Ascending aorta (tissue), 2 donors: ENCODE measurements at regions not wholly inside any gene's neighbourhood (a gene's known extent, or its start where the extent isn't known, plus 50 kb on each side); places are given as distances from the start of the nearest gene placed in this dataset.

Experiments
- DNase-seq, 2 donors: peaks; one replicate each; pipeline ENCODE4 v3.0.0-alpha.2; 2019; ENCODE audit warnings: low spot score in 2 of 2
- H3K27ac ChIP-seq, 2 donors: fragments of 200-600 bp; sonication (generic); one replicate each; pipeline ENCODE4 v1.5.1; 2016 to 2017; ENCODE audit warnings: mild to moderate bottlenecking in 1 of 2
- H3K27me3 ChIP-seq: fragments of 200-600 bp; sonication (generic); one replicate; pipeline ENCODE4 v1.5.1; 2017
- H3K36me3 ChIP-seq, 2 donors: fragments of 200-600 bp; sonication (generic); one replicate each; pipeline ENCODE4 v1.5.1; 2016
- H3K4me1 ChIP-seq, 2 donors: fragments of 200-600 bp; sonication (generic); one replicate each; pipeline ENCODE4 v1.5.1; 2016 to 2017; ENCODE audit warnings: mild to moderate bottlenecking in 1 of 2
- H3K4me3 ChIP-seq, 2 donors: fragments of 200-600 bp; sonication (generic); one replicate each; pipeline ENCODE4 v1.5.1; 2016 to 2017; ENCODE audit warnings: mild to moderate bottlenecking in 1 of 2
- H3K9me3 ChIP-seq, 2 donors: fragments of 200-600 bp; sonication (generic); one replicate each; pipeline ENCODE4 v1.5.1; 2016
- intact Hi-C: fragments of 100-400 bp; cut with DNase I; formaldehyde crosslinking; loops from one replicate; pipeline ENCODE4 v1.15.1; 2023
- TF ChIP-seq, protein P1 (sequence below), 3 experiments: fragments of 200-600 bp in 2 of 3; fragments of 450-650 bp in 1 of 3; sonication (generic) in 2 of 3; IDR thresholded peaks; one replicate each; pipeline ENCODE4 v1.5.1; 2016 to 2019; ENCODE audit warnings: antibody characterized with exemption in 3 of 3, mild to moderate bottlenecking in 1 of 3, moderate library complexity in 1 of 3

GRCh38 chr14:43541356-43541755 is 965.7 kb downstream of the FSCB start:
- Histone ChIP-seq H3K27me3 (no peaks in the 10 kb centered on the region), H3K9me3 (no peaks in the 10 kb centered on the region), H3K4me3 (no peak overlapping the region), H3K4me1 (no peaks in the 10 kb centered on the region), H3K36me3 (no peaks in the 10 kb centered on the region), H3K27ac (no peak overlapping the region)
- intact Hi-C loops, result no loop called here
- TF ChIP-seq, protein P1, sequence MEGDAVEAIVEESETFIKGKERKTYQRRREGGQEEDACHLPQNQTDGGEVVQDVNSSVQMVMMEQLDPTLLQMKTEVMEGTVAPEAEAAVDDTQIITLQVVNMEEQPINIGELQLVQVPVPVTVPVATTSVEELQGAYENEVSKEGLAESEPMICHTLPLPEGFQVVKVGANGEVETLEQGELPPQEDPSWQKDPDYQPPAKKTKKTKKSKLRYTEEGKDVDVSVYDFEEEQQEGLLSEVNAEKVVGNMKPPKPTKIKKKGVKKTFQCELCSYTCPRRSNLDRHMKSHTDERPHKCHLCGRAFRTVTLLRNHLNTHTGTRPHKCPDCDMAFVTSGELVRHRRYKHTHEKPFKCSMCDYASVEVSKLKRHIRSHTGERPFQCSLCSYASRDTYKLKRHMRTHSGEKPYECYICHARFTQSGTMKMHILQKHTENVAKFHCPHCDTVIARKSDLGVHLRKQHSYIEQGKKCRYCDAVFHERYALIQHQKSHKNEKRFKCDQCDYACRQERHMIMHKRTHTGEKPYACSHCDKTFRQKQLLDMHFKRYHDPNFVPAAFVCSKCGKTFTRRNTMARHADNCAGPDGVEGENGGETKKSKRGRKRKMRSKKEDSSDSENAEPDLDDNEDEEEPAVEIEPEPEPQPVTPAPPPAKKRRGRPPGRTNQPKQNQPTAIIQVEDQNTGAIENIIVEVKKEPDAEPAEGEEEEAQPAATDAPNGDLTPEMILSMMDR (IDR thresholded peaks at IDR 0.05), result no peak
- DNase-seq, result no peak

DNA sequence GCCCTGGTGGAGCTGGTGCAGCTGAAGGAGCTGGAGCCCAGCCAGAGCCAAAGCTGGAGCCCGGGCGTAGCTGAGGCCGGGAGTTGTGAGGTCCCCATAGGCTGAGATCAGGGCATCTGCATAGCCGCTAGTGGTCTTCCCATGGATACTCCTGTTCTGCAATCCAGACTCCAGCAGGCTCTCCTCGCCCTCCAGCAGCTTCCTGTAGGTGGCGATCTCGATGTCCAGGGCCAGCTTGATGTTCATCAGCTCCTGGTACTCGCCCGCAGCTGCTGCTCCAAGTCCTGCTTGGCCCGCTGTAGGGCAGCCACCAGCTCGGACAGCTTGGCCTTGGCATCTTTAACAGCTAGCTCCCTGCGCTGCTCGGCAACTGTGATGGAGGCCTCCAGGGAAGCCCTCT is 966.1 kb downstream of the FSCB start:
- no peak for DNase-seq
- no peaks in the 10 kb centered on the region for H3K9me3 ChIP-seq
- no peak overlapping the region for H3K4me3 ChIP-seq
- TF ChIP-seq, protein P1 (IDR thresholded peaks at IDR 0.05), result no peak
- H3K4me1 ChIP-seq, result no peaks in the 10 kb centered on the region
- no peaks in the 10 kb centered on the region for H3K36me3 ChIP-seq
- intact Hi-C loops, result no loop called here
- no peaks in the 10 kb centered on the region for H3K27me3 ChIP-seq
- no peak overlapping the region for H3K27ac ChIP-seq

DNA sequence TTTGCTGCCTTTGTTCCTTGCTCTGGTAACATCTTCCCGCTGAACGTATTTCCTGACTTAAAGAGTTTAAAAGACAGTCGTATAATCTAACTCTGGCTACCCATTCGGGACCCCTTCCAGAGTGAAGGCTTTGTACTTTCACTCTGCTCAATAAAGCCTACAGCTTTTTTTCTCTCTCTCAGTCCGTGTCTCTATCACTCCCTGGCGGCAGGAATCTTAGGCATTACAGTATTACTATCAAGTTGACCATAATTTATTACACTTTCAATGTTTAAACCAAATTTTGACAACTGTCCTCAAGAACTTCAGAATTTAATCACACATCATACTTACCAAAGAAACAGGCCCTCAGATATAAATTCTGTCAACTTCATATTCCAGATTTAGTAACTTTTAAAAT is 967.9 kb downstream of the FSCB start:
- Histone ChIP-seq H3K4me1 (no peaks in the 10 kb centered on the region), H3K27ac (no peak overlapping the region), H3K9me3 (no peaks in the 10 kb centered on the region), H3K36me3 (no peaks in the 10 kb centered on the region), H3K4me3 (no peak overlapping the region), H3K27me3 (no peaks in the 10 kb centered on the region)
- TF ChIP-seq, protein P1 (IDR thresholded peaks at IDR 0.05), result peak in 1 of 3 experiments; percentile 31
- intact Hi-C loops, result no loop called here
- DNase-seq, result no peak

- intact Hi-C loops, result no loop called here
These were observed 971.7 kb downstream of the FSCB start for GRCh38 chr14:43535231-43535838.

GRCh38 chr14:43532825-43533416 is 974.2 kb downstream of the FSCB start:
- no peaks in the 10 kb centered on the region for H3K4me1 ChIP-seq

More at GRCh38 chr14:43535231-43535838, 971.7 kb downstream of the FSCB start:
- TF ChIP-seq, protein P1 (IDR thresholded peaks at IDR 0.05), result no peak
- no peak for DNase-seq
- Histone ChIP-seq H3K4me1 (no peaks in the 10 kb centered on the region), H3K9me3 (no peaks in the 10 kb centered on the region), H3K27me3 (no peaks in the 10 kb centered on the region), H3K27ac (no peak overlapping the region), H3K4me3 (no peak overlapping the region), H3K36me3 (no peaks in the 10 kb centered on the region)

More at GRCh38 chr14:43532825-43533416, 974.2 kb downstream of the FSCB start:
- TF ChIP-seq, protein P1 (IDR thresholded peaks at IDR 0.05), result no peak
- H3K36me3 ChIP-seq, result no peaks in the 10 kb centered on the region
- no peaks in the 10 kb centered on the region for H3K27me3 ChIP-seq
- no peak overlapping the region for H3K27ac ChIP-seq
- H3K4me3 ChIP-seq, result no peak overlapping the region
- no peaks in the 10 kb centered on the region for H3K9me3 ChIP-seq
- intact Hi-C loops, result no loop called here
- DNase-seq, result no peak
